Tibial artery (tissue), 4 donors: ENCODE measurements at regions not wholly inside any gene's neighbourhood (a gene's known extent, or its start where the extent isn't known, plus 50 kb on each side); places are given as distances from the start of the nearest gene placed in this dataset.

ENCODE experiments used
- DNase-seq, 2 donors: peaks; one replicate each; pipeline ENCODE4 v3.0.0-alpha.2; 2019
- H3K27ac ChIP-seq, 2 donors: fragments of 200-600 bp; sonication (generic) in 1 of 2; 1 replicate in 1 of 2; 2 replicates in 1 of 2; pipeline ENCODE4 v1.5.1; 2018 to 2019; ENCODE audit warnings: mild to moderate bottlenecking in 1 of 2
- H3K27me3 ChIP-seq, 2 donors: fragments of 200-600 bp; sonication (generic) in 1 of 2; one replicate each; pipeline versions ENCODE4 v1.5.1 to v1.6.0; 2016 to 2019
- H3K36me3 ChIP-seq, 3 donors: fragments of 200-600 bp; sonication (generic) in 2 of 3; one replicate each; pipeline ENCODE4 v1.5.1; 2016 to 2019; ENCODE audit warnings: mild to moderate bottlenecking in 2 of 3
- H3K4me1 ChIP-seq, 4 donors: fragments of 200-600 bp; sonication (generic) in 2 of 4; 1 replicate in 3 of 4; 2 replicates in 1 of 4; pipeline ENCODE4 v1.5.1; 2016 to 2019
- H3K4me3 ChIP-seq, 2 donors: fragments of 200-600 bp; sonication (generic) in 1 of 2; 1 replicate in 1 of 2; 2 replicates in 1 of 2; pipeline ENCODE4 v1.5.1; 2018 to 2019; ENCODE audit warnings: mild to moderate bottlenecking in 2 of 2
- H3K9me3 ChIP-seq, 3 donors: fragments of 200-600 bp; sonication (generic) in 1 of 3; one replicate each; pipeline ENCODE4 v1.5.1; 2016 to 2019
- intact Hi-C: fragments of 100-400 bp; cut with DNase I; formaldehyde crosslinking; loops from one replicate; pipeline ENCODE4 v1.15.0; 2023; ENCODE audit warnings: low total_unique reads
- TF ChIP-seq, protein P1 (sequence below), 2 experiments: fragments of 200-600 bp in 1 of 2; fragments of 450-650 bp in 1 of 2; IDR thresholded peaks; one replicate each; pipeline ENCODE4 v1.5.1; 2017 to 2019; ENCODE audit warnings: antibody characterized with exemption in 2 of 2, mild to moderate bottlenecking in 1 of 2, moderate library complexity in 1 of 2

- Histone ChIP-seq H3K27ac (no peak overlapping the region), H3K36me3 (no peaks in the 10 kb centered on the region), H3K9me3 (no peaks in the 10 kb centered on the region), H3K4me1 (no peaks in the 10 kb centered on the region), H3K27me3 (no peaks in the 10 kb centered on the region), H3K4me3 (no peak overlapping the region)
- TF ChIP-seq, protein P1, sequence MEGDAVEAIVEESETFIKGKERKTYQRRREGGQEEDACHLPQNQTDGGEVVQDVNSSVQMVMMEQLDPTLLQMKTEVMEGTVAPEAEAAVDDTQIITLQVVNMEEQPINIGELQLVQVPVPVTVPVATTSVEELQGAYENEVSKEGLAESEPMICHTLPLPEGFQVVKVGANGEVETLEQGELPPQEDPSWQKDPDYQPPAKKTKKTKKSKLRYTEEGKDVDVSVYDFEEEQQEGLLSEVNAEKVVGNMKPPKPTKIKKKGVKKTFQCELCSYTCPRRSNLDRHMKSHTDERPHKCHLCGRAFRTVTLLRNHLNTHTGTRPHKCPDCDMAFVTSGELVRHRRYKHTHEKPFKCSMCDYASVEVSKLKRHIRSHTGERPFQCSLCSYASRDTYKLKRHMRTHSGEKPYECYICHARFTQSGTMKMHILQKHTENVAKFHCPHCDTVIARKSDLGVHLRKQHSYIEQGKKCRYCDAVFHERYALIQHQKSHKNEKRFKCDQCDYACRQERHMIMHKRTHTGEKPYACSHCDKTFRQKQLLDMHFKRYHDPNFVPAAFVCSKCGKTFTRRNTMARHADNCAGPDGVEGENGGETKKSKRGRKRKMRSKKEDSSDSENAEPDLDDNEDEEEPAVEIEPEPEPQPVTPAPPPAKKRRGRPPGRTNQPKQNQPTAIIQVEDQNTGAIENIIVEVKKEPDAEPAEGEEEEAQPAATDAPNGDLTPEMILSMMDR (IDR thresholded peaks at IDR 0.05): no peak
- DNase-seq: no peak
- intact Hi-C loops: no loop called here
Measured at GRCh38 chr18:75574187-75574586, 146.7 kb upstream of the SMIM21 start.

DNA sequence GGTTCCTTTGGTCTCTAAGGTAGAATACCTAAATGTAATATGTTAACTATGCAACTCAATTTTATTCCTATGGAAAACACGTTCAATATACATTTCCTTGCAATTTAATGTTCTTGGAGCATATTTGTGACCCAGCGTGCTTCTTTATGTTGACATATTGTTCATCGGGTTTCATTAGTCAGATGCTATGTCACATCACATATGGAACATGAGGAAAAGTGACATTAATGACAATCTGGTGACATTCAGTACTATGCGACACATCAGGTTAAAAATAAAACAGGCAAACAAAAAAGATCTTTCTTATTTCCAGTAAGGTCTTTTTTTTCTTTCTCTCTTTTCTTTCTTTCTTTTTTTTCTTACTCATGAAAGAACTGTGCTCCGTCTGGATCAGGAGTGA lies 135.6 kb upstream of the SMIM21 start:
- no peak overlapping the region for H3K27ac ChIP-seq
- intact Hi-C loops: no loop called here
- H3K27me3 ChIP-seq: no peaks in the 10 kb centered on the region

GRCh38 chr18:75562216-75562615 lies 134.7 kb upstream of the SMIM21 start:
- H3K9me3 ChIP-seq: no peaks in the 10 kb centered on the region
- TF ChIP-seq, protein P1 (IDR thresholded peaks at IDR 0.05): no peak
- H3K27ac ChIP-seq: no peak overlapping the region
- no peak for DNase-seq
- H3K4me1 ChIP-seq: no peaks in the 10 kb centered on the region
- no peaks in the 10 kb centered on the region for H3K36me3 ChIP-seq
- H3K4me3 ChIP-seq: no peak overlapping the region
- intact Hi-C loops: no loop called here
- H3K27me3 ChIP-seq: no peaks in the 10 kb centered on the region

More for the DNA sequence above, 135.6 kb upstream of the SMIM21 start:
- Histone ChIP-seq H3K9me3 (no peaks in the 10 kb centered on the region), H3K4me3 (no peak overlapping the region), H3K4me1 (no peaks in the 10 kb centered on the region), H3K36me3 (no peaks in the 10 kb centered on the region)
- DNase-seq: no peak
- TF ChIP-seq, protein P1 (IDR thresholded peaks at IDR 0.05): no peak

DNA sequence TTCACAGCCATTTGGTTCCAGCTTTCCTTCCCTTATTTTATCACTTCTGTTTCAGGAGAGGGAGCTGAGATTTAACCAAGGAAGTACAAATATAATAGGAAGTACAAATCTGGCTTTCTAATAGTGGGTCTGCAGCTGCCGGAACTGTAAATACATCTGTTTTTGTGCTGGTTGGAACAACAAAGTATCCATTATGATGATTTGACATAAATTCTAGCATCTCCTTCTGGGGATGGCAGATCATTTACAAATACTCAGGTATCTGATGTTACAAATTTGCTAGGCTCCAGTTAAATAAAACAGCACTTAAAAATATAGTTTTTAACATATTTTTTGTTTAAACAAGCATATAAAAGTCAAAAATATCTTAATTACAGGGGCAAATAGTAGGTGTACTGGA lies 131.3 kb upstream of the SMIM21 start:
- Histone ChIP-seq H3K4me3 (no peak overlapping the region), H3K4me1 (no peaks in the 10 kb centered on the region), H3K36me3 (no peaks in the 10 kb centered on the region), H3K27me3 (no peaks in the 10 kb centered on the region), H3K9me3 (no peaks in the 10 kb centered on the region), H3K27ac (no peak overlapping the region)
- intact Hi-C loops: no loop called here
- TF ChIP-seq, protein P1 (IDR thresholded peaks at IDR 0.05): no peak
- no peak for DNase-seq

DNA sequence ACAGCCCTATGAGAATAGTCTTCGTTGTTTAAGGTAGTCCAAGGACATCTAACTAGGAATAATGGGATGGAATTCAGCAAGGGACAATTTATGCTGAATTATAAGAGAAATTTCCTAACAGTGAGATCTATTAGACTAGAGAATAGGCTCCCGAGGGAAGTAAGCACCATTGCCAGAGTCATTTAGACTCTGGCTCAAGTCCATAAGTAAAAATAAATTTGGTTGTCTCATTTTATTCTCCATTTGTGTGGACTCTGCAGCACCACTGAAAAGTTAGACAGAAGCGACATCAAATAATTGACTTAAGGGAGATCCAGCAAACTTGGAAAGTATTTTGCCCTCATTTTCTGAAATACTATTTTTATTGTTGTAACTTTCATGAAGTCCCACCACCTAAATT lies 129.3 kb upstream of the SMIM21 start:
- no peak overlapping the region for H3K4me3 ChIP-seq
- no peaks in the 10 kb centered on the region for H3K4me1 ChIP-seq
- DNase-seq: no peak
- H3K27me3 ChIP-seq: no peaks in the 10 kb centered on the region
- H3K36me3 ChIP-seq: no peaks in the 10 kb centered on the region
- TF ChIP-seq, protein P1 (IDR thresholded peaks at IDR 0.05): no peak
- H3K9me3 ChIP-seq: no peaks in the 10 kb centered on the region
- H3K27ac ChIP-seq: no peak overlapping the region
- intact Hi-C loops: no loop called here

DNA sequence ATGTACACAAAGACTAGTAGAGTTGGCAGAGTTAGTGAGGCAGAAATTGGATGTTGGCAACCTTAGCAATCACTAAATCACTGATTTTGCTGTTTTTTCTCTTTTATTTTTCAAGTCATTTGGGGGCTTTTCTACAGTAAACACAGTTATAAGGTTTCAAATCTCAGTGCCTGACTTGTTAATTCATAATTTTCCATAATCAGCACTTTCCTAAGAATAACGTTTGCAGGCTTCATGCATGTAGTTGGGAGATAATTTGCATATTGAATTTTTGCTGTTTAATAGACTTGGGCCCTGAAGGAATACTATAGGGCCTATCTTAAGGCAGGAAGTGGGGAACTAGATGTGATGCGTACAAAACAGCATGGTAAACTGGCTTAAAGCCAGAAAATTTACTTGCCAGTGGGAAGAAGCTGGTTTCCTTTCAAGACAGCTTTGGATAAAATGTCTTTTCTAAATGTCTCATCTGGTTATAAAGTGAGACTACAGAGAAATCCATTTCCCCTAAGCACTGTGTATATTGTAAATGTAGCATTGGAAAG lies 127.2 kb upstream of the SMIM21 start:
- no peak for DNase-seq
- TF ChIP-seq, protein P1 (IDR thresholded peaks at IDR 0.05): no peak
- H3K4me1 ChIP-seq: no peaks in the 10 kb centered on the region
- no peak overlapping the region for H3K27ac ChIP-seq
- intact Hi-C loops: no loop called here
- H3K4me3 ChIP-seq: no peak overlapping the region
- H3K27me3 ChIP-seq: peaks cover 0 to 6% of the 10 kb centered on the region in 2 donors
- H3K9me3 ChIP-seq: no peaks in the 10 kb centered on the region
- no peaks in the 10 kb centered on the region for H3K36me3 ChIP-seq
